HK-2 (cell line): ENCODE measurements at regions not wholly inside any gene's neighbourhood (a gene's known extent, or its start where the extent isn't known, plus 50 kb on each side); places are given as distances from the start of the nearest gene placed in this dataset.

Source experiments
- DNase-seq: peaks from one replicate; pipeline ENCODE4 v3.0.0-alpha.2; 2018; ENCODE audit not compliant: unreplicated experiment

DNA sequence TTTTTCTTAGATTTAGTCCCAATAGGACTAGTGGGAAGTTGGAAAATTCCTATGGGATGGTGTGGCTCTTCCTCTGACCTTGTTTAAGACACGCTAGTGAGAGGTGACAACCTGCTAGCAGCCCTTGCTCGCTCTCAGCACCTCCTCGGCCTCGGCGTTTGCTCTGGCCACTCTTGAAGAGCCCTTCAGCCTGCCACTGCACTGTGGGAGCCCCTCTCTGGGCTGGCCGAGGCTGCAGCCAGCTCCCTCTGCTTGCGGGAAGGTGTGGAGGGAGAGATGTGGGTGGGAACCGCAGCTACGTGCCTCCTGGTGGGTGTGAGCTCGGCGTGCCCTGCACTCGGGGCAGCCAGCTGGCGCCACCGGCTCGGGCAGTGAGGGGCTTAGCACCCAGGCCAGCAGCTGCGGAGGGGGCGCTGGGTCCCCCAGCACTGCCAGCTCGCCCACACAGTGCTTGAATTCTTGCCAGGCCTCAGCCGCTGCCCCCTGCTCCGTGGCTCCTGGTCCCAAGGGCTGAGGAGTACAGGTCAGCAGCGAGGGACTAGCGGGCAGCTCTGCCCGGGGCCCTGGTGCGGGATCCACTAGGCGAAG, 254.5 kb upstream of the ANKRD55 start:
- DNase-seq: no peak

DNA sequence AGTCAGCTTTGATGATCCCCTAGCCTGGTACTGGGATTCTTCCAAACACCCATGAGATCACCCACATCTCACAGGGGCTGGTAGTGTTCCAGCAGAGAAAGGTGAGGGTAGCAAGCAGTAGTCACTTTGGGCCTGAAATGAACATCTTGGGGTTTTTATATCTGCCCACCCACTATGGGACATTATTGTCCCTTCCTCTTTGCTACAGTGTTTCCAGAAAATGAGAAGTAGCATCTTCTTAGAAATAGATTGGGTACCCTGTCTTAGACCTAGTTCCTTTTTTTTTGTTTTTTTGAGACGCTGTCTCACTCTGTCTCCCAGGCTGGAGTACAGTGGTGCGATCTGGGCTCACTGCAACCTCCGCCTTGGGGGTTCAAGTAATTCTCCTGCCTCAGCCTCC, 249.2 kb upstream of the ANKRD55 start:
- no peak for DNase-seq

DNA sequence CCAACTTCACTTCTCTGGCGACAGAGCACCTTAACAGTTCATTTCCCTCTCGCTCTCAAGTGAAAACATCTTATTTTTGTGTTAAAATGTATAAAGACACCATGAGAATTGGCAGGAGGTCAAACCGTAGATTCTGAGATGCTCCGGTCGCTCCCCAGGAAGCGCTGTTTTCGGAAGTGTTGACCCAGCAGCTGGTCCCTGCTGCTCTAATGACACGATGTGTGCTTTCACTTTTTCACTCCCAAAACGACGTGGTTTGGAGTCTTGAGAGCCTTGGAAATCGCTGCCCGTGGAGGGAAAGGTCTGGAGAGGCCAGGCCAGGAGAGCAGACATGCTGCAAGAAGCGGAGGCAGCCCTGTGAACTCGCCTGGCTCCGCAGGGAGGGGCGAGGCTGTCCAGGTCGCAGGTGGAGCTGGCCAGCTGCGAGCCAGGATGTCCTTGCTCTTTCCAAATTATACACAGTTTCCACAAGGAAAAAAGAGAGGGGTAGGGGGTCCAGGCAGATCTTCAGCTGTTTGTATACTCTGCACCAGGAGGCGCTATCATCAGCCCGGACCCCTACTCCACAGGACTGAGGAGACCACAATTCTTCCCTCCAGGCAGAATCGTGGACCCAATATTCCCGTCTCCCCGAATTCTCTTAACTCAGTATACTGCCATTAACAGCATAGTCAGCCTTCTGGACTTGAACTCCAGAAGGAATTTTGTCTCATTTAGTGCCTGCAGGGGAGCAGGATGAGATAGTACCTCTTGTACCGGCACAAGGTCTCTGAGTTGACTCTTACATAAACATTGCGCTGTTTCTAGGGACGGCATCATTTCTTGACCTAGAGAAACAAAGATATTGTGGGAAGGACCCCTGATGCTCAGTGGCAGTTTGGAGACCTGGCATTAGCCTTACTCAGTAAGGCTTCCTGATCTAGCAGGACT, 248.6 kb upstream of the ANKRD55 start:
- no peak for DNase-seq

DNA sequence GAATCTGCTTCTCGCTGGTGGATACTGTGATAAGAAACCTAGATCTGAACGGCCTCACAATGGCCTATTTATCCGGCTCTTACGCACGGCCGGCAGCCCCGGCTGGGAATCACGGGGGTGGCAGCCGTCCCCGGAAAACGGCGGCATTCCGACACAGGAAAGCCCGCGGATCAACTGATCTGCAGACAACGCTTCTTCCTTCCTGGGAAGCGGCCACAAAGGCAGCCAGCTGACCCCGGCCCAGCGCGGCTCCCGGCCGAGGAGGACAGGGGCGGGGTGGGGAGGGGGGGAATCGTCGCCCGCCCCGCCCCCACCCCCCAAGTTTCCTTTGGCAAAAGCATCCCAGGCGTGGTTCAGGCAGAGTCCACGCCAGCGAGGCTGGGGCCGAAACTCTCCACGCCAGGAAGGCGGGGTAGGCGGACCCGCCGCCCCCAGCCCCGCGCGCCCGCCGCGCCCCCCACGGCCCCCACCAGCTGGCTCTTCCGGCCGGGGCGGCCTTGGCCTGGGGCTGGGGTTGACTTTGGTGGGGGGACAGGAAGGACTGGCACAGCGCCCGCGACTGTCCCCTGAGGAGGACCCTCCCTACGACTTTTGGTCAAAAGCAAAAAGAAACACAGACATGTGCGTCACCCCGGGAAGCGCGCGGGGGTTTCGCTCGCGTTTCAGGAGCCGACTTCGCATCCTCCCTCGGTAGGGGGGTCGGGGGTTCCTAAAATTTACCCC, 247.7 kb upstream of the ANKRD55 start:
- no peak for DNase-seq

- no peak for DNase-seq
Observed at GRCh38 chr5:56480078-56480704, 247.1 kb upstream of the ANKRD55 start.

DNA sequence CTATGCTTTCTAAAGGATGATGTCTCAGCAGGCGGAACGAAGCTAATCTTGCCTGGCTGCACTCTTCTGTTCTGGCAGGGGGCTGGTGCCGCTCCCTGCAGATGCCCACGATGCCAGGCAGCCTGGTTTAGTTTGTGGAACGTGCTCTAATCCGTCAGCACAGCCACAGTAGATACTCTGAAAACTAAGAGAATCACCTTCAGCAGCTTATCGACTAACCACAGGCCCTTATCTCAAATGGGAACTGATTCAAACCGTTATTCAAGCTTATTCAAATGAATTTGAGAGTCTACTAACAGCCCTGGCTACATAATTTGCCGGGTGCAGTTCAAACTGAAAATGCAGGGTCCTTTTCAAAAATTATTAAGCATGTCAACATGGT, 246.6 kb upstream of the ANKRD55 start:
- no peak for DNase-seq

DNA sequence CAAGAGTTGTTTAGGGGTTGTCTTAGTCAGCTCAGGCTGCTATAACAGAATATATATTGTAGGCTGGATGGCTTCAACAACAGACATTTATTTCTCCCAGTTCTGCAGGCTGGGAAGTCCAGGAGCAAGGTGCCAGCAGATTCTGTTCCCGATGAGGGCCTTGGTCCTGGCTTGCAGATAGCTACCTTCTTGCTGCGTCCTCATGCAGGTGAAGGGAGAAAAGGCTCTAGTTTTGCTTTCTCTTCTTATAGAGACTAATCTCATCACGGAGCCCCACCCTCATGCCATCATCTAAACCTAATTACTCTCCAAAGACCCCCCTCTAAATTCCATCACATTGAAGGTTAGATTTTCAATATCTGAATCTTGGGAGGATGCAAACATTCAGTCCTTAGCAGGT, 246.0 kb upstream of the ANKRD55 start:
- no peak for DNase-seq

DNA sequence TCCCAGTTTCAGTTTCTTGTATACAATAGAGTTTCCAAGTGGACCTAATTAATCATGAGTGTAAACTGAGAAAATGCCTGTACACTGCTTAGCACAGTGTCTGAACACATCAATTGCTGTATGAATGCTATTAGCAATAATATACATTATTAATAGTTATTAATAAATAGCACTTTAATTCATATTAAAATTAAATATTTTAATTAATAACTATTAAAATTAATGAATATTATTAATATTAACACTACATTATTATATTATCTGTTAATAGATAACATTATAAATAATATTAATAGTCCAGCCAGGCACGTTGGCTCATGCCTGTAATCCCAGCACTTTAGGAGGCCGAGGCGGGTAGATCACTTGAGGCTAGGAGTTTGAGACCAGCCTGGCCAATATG, 244.9 kb upstream of the ANKRD55 start:
- DNase-seq: no peak

GRCh38 chr5:56476487-56476856, 243.3 kb upstream of the ANKRD55 start:
- DNase-seq: no peak

DNA sequence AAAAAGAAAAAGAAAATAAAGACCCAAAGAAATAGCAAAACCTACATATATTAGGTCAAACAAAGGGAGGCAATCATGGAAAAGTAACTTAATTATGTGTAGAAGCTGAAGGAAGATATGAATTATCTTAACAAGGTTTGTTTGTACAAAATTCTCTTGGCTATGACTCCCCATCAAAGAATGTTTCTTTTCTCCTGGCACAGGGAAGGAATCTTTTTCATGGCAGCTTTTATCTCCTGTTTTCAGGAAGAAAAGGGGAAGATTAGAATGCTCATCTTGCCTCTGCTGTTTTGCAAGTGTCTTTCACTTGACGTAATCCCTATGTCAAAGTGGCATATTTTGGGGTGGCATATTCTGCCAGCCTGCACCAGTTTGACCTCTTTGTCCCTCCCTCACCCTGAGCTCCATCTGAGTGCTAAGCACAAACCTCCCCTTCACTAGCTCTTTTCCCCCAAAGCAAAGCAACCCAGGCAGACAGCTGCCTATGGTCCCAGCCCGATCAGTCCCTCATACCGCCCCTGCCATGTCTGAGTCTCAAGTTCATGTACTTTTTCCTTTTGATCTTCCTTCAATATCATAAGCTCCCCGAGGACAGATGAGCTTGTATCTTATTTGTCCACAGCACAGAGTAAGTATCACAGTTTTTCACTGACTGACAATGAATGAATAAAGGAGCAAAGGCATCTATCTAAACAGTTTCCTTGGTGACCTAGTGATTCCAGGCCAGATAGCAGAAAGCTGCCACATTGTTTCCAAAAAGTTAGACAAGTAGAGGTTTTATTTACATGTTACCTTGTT, 242.8 kb upstream of the ANKRD55 start:
- no peak for DNase-seq

GRCh38 chr5:56471707-56472106, 238.6 kb upstream of the ANKRD55 start:
- no peak for DNase-seq

DNA sequence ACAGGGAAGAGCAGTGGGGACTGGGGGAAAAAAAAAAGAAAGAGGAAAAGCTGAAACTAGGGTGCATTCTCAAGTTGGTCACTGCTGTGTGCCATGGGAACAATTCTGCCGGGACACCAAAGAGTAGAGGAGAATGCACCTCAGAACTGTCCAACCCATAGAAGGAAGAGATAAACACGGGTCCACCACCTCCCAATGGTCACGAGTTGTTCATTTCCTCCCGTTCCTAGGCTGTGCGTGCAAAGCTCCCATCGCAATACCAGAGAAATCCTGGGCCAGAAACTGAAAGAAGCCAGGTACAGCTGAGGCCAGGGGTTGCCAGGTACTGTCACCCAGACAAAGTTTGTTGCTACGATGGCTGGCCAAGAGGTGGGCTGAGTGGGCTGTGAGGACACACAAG, 236.9 kb upstream of the ANKRD55 start:
- DNase-seq: no peak

- no peak for DNase-seq
Observed at GRCh38 chr5:56468277-56468676, 235.1 kb upstream of the ANKRD55 start.

GRCh38 chr5:56467176-56467717, 234.1 kb upstream of the ANKRD55 start:
- no peak for DNase-seq

- DNase-seq: no peak
Observed at GRCh38 chr5:56466136-56466816, 233.1 kb upstream of the ANKRD55 start.

- DNase-seq: no peak
Observed at GRCh38 chr5:56465769-56466135, 232.6 kb upstream of the ANKRD55 start.

DNA sequence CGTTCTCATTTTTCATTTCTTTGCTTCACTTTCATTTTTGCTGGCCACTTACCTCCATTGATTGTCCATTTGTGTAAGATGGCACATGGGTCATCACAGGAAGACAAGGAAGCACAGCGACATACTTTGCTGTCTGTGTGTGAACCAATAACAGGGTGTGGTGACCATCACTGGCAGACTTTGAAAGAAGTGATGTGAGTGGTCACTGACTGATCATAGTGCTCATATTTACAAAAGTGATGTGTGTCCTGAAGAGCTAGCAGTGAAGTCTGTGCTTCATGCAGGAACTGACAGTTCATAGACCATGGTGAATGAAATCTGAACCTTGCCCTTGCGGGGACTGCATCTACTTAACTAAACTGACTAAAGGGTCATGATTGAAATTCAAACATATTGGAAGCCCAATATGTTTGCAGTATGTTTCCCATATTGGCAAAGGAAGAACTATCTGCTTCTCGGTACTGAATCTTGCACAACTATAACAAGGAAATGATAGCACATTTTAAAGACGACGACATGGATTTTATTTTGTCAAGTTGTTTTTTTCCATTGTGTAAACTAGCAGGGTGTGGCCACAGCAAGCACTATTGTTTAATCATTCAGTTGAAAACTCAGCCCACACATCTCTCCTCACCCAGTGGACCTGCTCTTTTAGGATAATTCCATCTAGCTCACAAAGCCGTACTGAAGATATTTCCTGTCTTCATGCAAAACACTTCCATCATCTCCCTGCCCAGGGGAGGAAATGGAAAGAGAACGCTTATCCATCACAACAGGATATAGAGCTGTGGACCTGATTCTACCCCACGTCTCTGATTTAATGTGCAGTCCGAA, 232.0 kb upstream of the ANKRD55 start:
- no peak for DNase-seq

DNA sequence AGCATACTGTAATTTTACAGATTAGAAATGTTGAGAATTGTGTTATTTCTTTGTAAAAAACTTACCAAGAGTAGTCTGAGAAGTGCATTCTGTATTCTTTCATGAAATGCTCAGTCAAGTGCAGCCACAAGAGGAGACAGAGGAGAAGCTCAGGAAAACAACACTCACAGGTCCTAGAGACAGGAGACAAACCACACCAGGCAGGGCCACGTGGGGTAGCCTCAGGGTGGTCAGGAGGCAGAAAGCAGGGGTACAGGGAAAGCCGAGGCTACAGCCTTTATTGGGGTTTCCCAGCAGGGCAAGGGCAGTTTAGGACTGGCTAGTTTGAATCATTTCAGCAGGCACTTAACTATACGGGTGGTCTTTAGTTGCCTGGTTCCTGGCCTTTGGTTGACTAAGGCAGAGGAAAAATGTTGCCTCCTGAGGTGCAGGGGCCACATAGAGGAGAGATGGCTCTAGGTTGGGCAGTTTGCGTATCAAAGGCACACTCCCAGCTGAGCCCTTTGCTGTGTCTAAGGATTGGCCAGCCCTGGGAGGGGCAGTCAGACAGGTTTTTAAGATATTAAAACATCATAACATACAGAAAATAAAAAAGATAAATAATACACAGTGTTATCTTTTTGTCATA, 230.9 kb upstream of the ANKRD55 start:
- no peak for DNase-seq

DNA sequence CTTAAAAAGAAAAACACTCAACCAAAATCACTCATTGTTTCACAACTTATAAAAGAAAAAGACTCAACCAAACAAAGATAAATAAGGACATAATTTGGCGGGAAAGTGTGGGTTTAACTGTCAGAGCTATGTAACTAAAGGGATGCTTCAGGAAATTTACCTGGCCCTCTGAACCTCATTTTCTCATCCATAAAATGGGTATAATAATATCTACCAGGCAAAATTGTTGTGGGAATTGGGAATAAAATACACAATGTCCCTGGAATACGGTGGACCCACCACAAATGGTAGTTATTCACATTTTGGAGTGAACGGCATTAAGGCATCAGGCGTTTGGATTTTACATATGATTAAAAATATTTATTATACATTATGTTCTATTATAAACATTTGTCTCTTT, 228.5 kb upstream of the ANKRD55 start:
- DNase-seq: no peak
